Left colon (tissue), 2 donors: ENCODE measurements at regions not wholly inside any gene's neighbourhood (a gene's known extent, or its start where the extent isn't known, plus 50 kb on each side); places are given as distances from the start of the nearest gene placed in this dataset.

Source experiments
- ATAC-seq: fragments of 200-7000 bp; cut with Tn5 transposase; one replicate; pipeline ENCODE4 v1.9.1; 2020; ENCODE audit warnings: mild to moderate bottlenecking, moderate library complexity
- DNase-seq, 2 donors: peaks; one replicate each; pipeline ENCODE4 v3.0.0-alpha.2; 2020
- intact Hi-C, 2 donors: fragments of 100-400 bp; cut with DNase I in 1 of 2; cut with micrococcal nuclease in 1 of 2; formaldehyde crosslinking; loops; one replicate each; pipeline versions ENCODE4 v1.11.2 to v1.14.0; 2022; cut with DNase I, micrococcal nuclease
- donor health status: DM: no; HTN: no; CAD: no.
- donor health status: DM: yes; HTN: yes; CAD: no.

DNA sequence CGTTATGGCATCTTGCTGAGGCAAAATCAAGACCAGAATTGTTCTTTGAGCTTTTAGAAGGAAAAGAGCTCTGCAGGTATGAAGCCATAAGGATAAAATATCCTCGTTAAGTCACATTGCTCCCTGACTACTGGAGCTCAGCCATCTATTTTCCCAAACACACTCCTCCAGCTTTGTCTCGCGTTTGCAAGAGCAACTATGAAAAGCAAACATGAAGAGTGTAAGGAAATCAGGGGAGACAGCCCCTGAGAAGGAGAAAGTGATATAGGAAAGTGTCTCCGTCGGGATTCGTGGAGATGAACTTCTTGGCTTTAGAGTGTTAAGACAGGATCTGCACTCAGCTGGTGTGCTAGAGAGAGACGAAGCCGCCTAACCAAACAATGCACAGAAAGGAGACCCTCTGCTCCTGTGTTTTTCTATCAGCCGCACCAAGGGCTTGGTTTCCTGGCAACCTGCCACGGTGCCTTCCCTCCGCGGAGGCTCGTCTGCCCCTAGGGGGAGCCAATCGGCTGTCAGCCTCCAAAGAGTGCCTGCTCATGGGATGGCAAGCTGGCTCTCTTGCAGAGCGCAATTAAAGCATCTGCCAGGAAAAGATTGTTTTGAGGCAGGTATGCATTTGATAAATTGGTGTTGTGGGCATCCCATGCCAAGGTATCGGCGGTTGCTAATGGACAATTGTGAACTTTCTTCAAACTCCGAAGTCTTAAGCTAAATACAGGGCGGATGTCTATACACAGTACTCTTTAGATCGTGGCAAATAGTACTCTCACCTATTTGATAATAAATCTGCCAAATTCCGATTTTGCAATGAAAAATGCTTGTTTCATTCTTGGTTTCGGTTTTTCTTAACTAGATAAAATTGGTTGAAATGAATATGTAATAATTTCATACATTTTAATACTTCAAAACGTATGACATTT, 603.2 kb downstream of the RNF144B start:
- ATAC-seq: peak; percentile 73
- intact Hi-C loops: no loop called here
- DNase-seq: peak; percentile 39 to 80

DNA sequence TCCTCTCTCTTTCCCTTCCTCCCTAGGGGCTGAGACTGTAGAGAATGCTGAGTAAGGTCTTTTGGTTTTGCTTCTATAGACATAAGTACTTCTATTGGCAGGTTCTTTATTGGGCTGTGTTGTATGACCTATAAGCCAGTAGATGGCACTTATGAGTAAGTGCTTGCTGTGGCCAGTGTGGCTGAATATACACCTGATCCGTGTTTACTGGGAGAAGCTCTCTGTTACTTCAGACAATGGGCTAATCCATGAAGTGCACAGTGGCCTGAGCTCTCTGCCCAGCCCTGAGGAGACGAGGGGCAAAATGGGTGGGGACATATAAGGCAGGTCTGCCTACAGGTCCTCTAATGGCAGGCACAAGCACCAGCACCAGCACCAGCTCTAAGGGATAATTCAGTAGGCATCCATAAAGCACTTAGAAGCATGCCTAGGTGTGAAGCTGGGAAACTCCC, 610.3 kb downstream of the RNF144B start:
- ATAC-seq (peak; percentile 86), DNase-seq (no peak)
- intact Hi-C loops: no loop called here

DNA sequence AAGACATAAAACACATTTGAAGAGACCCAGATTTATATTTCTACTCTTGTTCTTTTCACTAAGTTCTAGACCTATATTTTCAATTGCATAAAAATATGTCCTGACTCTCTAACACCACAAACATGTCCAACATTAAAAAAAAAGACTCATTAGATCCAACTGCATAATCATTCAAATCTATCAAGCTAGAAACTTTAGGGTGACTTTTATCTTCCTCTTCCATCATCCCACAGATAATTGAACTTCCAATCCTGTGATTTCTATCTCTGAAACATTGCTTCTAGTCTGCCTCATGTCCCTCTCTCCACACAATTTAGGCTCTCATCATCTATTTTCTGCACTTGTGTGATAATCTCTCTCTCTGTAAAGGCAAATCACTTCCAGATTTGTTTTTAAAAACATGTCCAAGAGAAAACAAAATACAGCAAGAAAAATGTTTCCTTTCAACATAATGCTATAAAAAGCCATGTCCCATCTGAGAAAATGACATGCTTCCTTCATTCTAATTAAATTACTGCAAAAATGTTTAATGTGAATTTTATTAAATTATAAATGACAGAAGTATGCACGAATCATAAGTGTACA, 615.9 kb downstream of the RNF144B start:
- intact Hi-C loops: no loop called here
- ATAC-seq: no peak
- no peak for DNase-seq

DNA sequence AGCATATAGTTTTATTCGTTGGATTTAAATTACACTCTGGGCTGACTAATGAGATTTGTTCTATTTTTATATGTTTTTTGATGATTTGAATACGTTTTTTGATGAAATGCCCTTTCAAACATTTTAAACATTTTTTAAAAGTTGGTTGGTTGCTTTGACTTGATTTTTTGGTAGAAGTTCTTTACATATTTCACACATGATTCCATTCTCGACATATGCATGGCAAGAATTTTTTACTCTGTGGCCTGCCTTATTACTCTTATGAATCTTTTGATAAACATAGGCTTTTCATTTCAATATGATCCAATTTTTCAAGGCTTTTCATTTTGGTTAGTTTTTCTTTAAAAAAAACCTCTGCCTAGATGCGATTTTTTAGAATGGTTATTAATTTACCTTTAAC, 617.0 kb downstream of the RNF144B start:
- no peak for DNase-seq
- ATAC-seq: no peak
- intact Hi-C loops: no loop called here

DNA sequence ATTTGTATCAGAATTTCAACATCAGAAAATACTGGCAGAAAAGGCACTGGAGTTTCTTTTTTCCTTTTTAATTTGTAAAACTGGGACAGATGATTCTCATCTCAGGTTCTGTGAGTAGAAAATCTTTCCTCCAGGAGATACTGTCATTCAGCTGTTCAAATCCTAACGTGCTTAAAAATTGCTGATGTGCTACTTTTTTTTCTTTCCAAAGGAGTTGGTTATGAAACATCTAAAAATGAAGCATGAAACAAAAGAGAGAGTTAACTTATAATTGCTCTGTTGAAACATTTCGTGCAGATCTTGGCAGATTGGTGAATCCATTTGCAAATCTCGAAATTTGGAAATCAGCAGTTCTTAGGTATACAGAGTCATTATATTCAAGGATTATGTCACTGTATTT, 622.6 kb downstream of the RNF144B start:
- ATAC-seq: no peak
- intact Hi-C loops: no loop called here
- DNase-seq: no peak

DNA sequence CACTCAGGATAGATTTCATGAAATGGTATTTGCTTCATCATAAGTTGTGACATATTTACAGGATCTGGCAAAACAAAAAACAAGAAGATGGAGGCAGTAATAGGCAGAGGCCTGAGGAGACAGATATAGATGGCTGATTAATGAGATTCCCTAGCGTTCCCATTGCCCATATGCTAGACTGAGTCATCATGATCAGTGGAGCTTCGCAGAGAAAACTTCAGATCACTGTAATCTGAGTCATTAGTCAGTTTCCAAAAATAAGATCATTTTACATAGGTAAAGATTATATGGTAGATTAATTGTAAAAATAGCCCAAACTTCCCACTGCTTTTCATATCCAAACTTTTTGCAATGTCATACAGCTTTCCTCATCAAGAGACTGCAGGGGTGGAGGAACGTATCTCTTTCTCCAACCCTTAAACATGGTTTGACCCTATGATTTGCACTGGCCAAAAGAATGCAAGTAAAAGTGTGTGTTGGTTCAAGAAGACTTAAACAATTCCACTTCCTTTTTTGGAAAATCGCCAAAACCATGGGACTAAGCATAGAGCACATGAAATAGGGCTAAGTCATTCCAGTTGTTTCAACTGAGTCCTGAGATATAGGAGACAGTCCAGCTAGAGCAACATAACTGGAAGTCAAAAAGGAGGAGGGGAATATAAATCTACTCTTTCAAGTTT, 626.0 kb downstream of the RNF144B start:
- intact Hi-C loops: no loop called here
- DNase-seq: no peak
- no peak for ATAC-seq

DNA sequence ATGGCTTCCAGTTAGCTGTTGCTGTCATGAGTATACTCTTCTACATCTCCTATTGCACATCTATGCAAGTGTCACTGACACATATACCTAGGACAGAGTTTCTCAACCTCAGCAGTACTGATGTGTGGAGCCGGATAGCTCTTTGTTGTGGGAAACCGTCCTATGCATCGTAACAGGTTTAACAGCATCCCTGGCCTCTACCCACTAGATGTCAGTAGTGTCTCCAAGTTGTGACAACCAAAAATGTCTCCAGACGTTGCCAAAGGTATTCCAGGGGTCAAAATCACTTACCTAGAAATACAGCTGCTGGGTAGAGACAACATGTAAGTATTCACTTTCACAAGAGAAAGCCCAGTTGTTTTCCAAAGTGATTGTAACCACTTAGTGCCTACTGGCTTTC, 637.6 kb downstream of the RNF144B start:
- ATAC-seq: peak; percentile 39
- intact Hi-C loops: no loop called here
- no peak for DNase-seq

DNA sequence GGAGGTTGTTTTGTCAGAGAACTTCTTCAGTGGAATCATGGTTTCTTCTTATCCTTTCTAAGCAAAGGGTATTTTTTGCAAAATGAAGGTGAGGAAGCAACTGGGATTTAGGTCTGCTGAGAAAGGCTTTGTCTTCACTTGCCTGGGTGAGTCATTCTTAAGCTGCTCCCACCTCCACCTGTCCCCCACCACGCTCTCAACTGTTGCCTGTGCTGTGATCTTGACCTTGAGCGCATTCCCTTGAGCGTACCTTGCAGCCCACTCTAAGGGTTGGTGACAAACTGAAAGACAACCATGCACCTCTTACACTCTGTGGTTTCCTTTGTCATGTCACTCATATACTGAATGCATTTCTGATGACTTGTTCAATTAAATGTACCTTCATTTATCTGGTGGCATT, 641.1 kb downstream of the RNF144B start:
- DNase-seq: no peak
- intact Hi-C loops: no loop called here
- no peak for ATAC-seq

DNA sequence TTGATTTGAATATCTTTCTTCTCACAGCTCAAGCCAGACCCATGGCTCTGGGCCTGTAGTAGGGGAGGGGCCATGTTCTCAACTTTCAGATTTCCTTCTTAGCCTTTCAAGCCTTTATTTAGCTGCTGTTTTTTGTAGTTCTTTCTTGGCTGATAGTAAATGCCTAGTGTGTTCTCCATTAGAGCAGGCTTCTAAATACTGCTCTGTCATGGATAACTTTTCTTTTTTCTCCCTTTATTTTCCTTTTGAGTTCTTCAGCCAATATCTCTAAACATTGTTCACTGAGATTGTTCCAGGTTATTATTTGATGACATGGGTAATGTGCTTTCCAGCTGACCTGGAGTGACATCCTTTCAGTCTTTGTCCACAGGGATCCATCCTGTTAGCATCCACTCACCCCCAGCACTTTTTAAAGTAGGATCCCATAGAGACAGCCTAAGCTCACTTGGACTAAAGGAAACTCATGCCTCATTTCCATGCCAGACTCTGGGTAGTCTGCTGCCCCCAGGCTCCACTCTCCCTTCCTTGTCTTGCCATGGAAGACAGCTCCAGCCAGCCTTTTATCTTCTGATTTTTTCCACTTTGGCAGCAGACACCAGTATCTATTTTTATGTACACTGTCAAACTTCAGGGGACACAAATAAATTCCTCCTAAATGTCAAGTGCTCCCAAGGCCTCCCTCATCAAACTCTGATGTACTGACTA, 645.6 kb downstream of the RNF144B start:
- ATAC-seq (no peak), DNase-seq (no peak)
- intact Hi-C loops: no loop called here

DNA sequence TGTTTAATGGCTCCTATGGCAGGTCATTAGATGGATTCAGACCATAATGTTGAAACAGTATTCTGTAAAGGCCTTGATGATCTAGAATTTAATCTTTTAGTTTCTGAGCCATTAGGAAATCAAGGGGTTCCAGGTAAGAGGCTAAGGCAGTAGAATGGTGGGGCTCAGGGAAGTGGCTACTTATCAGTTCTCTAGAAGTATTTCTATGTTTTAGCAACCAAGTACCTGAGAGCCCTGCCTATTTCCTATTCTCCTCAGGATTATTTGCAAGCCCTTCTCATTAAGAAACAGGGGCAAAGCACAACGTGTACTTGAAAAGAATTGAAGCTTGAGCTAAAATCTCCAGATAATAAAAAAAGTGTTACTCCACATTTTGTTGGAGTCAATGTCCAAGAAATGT, 646.5 kb downstream of the RNF144B start:
- ATAC-seq: no peak
- DNase-seq: no peak
- intact Hi-C loops: no loop called here

DNA sequence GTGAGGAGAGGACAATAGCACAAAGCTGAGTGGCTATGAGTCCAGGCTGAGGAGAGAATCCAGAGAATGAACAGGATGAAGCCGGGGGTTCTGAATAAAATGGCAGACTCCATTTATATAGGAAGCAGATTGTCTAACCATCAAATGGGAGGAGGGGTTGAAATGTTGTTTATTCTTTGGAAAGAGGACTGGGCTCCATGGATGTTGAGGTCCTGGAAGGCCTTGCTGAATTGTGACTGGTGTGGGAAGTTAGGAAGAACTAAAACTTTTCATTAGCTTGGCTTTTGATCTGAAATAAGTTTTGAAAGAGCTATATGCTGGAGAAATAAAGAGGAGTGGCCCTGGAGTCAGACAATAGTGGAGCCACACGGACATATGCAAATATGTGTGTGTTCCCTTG, 647.8 kb downstream of the RNF144B start:
- DNase-seq: no peak
- intact Hi-C loops: no loop called here
- ATAC-seq: no peak

DNA sequence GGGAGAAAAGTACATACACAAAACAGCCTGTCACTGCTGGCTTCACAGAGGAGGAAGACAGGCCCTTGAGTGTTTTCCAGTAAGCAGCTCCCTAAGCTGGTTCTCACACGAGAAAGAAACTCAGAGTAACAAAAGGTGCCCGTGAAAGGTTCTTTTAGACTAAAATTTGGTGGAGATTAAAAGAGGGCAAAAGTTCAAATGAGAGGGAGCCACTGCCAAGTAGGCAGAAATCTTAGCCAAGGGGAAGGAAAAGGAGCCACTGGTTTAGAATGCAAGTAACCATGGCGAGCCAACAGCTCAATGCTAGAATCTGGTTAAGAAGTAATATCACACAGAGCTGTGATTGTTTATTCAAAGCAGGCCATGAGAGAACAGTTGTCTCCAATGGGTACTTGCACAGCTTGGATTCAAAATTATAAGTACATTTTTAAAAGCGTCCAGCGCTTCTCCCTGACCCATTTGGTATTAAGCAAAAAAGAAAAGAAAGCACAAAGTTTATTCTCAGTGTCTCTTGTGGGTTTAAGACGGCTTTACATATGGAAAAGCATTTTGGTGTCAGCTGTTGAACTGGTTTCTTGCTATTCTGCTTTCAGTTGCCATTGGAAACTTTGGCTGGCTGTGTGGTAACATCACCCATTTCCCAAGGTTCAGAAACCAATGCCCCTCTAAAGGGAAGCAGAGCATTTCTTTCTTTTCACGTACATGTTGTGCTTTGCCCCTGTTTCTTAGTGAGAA, 648.5 kb downstream of the RNF144B start:
- ATAC-seq (no peak), DNase-seq (no peak)
- intact Hi-C loops: no loop called here

DNA sequence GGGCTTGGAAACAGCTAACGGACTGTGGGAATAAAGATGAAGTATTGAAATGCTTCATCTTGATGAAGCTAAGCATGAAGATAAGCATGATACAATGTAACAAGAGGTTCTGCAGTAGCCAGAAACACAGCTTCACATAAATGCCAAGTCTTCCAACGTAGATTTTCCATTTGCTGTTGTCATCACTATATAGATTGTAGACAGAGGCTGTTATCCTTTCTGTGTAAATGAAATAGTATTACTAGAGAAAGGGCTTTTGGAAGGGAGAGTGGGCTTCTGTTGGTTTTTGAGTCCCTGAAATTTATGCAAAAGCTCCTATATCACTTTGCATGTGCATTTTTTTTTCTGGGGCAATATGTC, 649.0 kb downstream of the RNF144B start:
- no peak for DNase-seq
- intact Hi-C loops: no loop called here
- no peak for ATAC-seq

DNA sequence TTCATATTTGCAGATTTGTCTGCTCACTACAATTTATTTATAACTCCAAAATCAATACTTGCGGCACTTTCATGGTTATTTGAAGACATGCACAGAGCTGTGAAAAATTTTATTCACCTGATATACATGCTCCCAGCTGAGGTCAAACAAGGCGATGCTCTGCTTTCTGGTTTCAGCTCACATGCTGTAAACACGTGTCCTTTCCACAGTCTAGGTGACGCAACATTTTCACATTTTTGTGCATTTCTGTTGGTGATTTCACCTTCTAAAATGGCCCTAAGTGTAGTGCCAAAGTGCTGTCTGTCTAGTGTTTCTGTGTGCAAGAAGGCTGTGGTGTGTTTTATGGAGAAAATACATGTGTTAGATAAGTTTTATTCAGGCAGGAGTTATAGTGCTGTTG, 650.5 kb downstream of the RNF144B start:
- DNase-seq: no peak
- ATAC-seq: no peak
- intact Hi-C loops: no loop called here

DNA sequence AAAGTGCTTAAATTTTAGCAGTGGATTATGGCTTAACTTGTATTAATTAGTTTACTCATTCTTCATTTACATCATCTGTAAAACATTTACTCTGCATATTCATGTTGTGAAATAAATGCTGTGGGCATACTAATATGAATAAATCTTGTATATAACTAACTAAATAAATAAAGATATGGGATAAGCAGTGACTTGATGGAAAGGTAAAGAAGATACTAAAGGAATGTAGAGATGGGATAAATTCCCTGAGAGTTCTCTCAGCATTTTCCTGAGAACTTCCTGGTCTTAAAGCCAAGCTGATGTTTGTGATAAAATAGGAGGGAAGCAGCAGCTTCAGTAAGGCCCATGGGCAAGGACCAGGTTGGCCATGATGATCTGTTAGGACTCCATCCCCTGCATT, 652.1 kb downstream of the RNF144B start:
- DNase-seq: no peak
- no peak for ATAC-seq
- intact Hi-C loops: no loop called here

DNA sequence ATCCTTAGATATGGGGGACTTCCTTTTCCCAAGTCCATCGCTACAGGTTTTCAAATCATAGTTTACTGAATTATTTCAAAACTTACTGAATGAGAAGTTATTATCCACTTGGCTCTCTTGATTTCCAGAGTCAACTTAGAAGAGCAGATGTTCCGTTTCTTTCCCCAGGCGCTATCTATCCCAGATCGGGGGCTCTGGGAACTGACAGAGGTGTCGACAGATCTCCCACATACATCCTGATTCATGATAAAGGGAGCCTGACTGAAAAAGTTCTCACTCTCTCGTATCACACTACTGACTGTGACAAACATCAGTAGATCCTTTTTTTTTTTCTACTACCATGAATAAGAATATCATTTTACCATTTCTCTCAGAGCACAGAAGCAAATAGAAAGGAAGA, 654.8 kb downstream of the RNF144B start:
- DNase-seq (no peak), ATAC-seq (no peak)
- intact Hi-C loops: no loop called here

DNA sequence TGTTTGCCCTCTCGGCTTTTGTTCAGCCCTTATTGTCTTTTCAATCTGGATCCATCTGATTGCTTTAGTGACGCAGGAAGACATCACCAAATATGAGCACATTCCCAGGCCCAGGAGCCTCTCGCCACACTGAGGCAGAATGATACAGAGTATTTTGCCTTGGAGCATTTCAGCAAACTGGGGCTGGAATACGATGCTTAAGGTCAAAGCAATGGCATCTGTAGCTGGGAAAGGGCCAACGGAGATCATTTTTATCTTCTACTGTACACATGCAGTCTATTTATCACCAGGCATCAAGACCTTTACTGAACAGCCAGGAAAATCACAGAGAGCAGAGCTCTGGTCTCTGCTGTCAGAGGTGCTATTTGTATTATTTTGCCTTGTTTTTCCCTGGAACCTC, 655.3 kb downstream of the RNF144B start:
- DNase-seq (no peak), ATAC-seq (no peak)
- intact Hi-C loops: no loop called here

DNA sequence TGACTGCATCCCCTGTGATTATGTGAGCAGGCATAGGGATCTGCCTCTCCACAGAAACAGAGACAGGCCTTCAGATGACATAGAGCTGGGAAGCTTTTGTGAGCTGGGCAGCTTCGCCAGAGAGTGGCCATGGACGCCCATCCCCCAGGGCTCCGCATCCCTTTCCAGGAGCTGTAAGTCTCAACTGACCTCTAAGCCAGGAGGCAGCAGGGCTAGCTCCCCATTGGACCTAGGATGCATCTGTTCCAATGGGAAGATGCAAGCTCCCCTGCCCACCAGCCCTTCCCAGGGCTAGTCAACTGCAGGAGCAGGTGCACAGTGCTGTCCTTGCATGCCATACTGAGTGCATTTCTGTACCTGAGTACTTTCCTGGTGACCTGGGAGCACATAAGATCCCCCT, 663.6 kb downstream of the RNF144B start:
- intact Hi-C loops: no loop called here
- ATAC-seq (no peak), DNase-seq (no peak)

DNA sequence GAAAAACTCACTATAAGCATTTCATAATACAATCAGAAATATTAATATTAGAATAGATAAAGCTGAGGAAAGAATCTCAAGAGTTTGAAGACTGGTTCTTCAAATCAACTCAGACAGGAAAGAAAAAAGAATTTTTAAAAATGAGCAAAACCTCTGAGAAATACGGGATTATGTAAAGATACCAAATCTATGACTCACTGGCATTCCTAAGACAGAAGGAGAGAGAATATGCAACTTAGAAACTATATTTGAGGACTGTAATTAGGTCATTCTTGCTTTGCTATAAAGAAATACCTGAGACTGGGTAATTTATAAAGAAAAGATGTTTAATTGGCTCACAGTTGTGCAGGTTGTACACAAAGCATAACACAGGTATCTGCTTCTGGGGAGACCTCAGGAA, 665.1 kb downstream of the RNF144B start:
- intact Hi-C loops: no loop called here
- no peak for DNase-seq
- ATAC-seq: no peak
